A549 (cell line): ENCODE measurements at regions not wholly inside any gene's neighbourhood (a gene's known extent, or its start where the extent isn't known, plus 50 kb on each side); places are given as distances from the start of the nearest gene placed in this dataset.

Experiments
- ATAC-seq, 2 experiments: fragments of 200-7000 bp in 1 of 2; fragments of >200 bp in 1 of 2; cut with Nextera tagmentation in 1 of 2; cut with Tn5 transposase in 1 of 2; 3 replicates each; pipeline versions ENCODE4 v1.8.0 to v1.9.1; 2018 to 2020; ENCODE audit warnings: mild to moderate bottlenecking in 1 of 2, moderate library complexity in 1 of 2
- CTCF ChIA-PET: fragments of 300-600 bp; sonication (Branson Sonifier 250); formaldehyde crosslinking; extraction: SDS; loops from one replicate; lab custom pipeline; 2021; ENCODE audit warnings: antibody characterized with exemption, inconsistent platforms; lab: Yijun Ruan, JAX
- POLR2A ChIA-PET: fragments of 350-600 bp; formaldehyde crosslinking; extraction: SDS; loops from one replicate; lab custom pipeline; 2021; ENCODE audit warnings: antibody characterized with exemption, inconsistent platforms; lab: Yijun Ruan, JAX
- DNase-seq, 2 experiments: peaks; one replicate each; pipeline versions ENCODE4 v3.0.0 to v3.0.0-alpha.2; 2011 to 2016; ENCODE audit warnings: low read depth in 1 of 2, low spot score in 1 of 2
- FAIRE-seq: peaks from 2 replicates; lab custom pipeline; 2011; peaks lifted over from hg19 to GRCh38; lab: Jason Lieb, UNC
- H3K27ac ChIP-seq, 2 experiments: fragments of >200 bp; sonication (Bioruptor Twin); formaldehyde crosslinking; 3 replicates each; pipeline ENCODE4 v1.5.1; 2016 to 2017
- H3K4me1 ChIP-seq: fragments of >200 bp; sonication (Bioruptor Twin); formaldehyde crosslinking; 3 replicates; pipeline ENCODE4 v1.6.1; 2016
- H3K4me2 ChIP-seq: fragments of >200 bp; sonication (Bioruptor Twin); formaldehyde crosslinking; 3 replicates; pipeline ENCODE4 v1.6.1; 2016
- H3K4me3 ChIP-seq: fragments of >200 bp; sonication (Bioruptor Twin); formaldehyde crosslinking; 3 replicates; pipeline ENCODE4 v1.5.1; 2016
- H3K9me3 ChIP-seq: fragments of >200 bp; sonication (Bioruptor Twin); formaldehyde crosslinking; 3 replicates; pipeline ENCODE4 v1.6.1; 2016
- CEBPB ChIP-seq, 2 experiments: fragments of >200 bp in 1 of 2; sonication (Bioruptor Twin) in 1 of 2; formaldehyde crosslinking in 1 of 2; IDR thresholded peaks; 2 replicates each; pipeline ENCODE4 v1.6.1; 2012 to 2016
- CHD2 ChIP-seq: fragments of 150-350 bp; IDR thresholded peaks from 2 replicates; pipeline ENCODE4 v1.6.1; 2014; ENCODE audit warnings: low read length; ENCODE audit not compliant: partially characterized antibody
- CHD4 ChIP-seq: fragments of 200-600 bp; sonication (generic); IDR thresholded peaks from 2 replicates; pipeline ENCODE4 v1.6.1; 2016; ENCODE audit warnings: antibody characterized with exemption, mild to moderate bottlenecking, borderline replicate concordance
- ELK1 ChIP-seq: fragments of 150-350 bp; IDR thresholded peaks from 2 replicates; pipeline ENCODE4 v1.6.1; 2014; ENCODE audit warnings: low read depth, mild to moderate bottlenecking, low read length
- FOSB ChIP-seq: fragments of 250-450 bp; sonication (Bioruptor Pico); IDR thresholded peaks from 2 replicates; pipeline ENCODE4 v1.5.0; 2020; ENCODE audit warnings: mild to moderate bottlenecking, moderate library complexity
- FOSL2 ChIP-seq, 2 experiments: fragments of 450-650 bp in 1 of 2; fragments of >200 bp in 1 of 2; sonication (Bioruptor Twin) in 1 of 2; formaldehyde crosslinking; IDR thresholded peaks; 2 replicates each; pipeline versions ENCODE4 v1.5.0 to v1.6.1; 2016 to 2020; ENCODE audit warnings: mild to moderate bottlenecking in 1 of 2, moderate library complexity in 1 of 2
- FOXS1 ChIP-seq: fragments of 250-450 bp; sonication (Bioruptor Pico); IDR thresholded peaks from 2 replicates; pipeline ENCODE4 v1.5.0; 2020; ENCODE audit warnings: mild to moderate bottlenecking, moderate library complexity
- GATA3 ChIP-seq: IDR thresholded peaks from 2 replicates; pipeline ENCODE4 v1.6.1; 2012; ENCODE audit warnings: borderline replicate concordance
- HES2 ChIP-seq: fragments of >200 bp; sonication (Bioruptor Twin); formaldehyde crosslinking; IDR thresholded peaks from 2 replicates; pipeline ENCODE4 v1.6.1; 2016
- HOXA7 ChIP-seq: fragments of 250-450 bp; sonication (Bioruptor Pico); IDR thresholded peaks from 2 replicates; pipeline ENCODE4 v1.5.0; 2020; ENCODE audit warnings: mild to moderate bottlenecking, moderate library complexity
- JUNB ChIP-seq: fragments of >200 bp; sonication (Bioruptor Twin); formaldehyde crosslinking; IDR thresholded peaks from 2 replicates; pipeline ENCODE4 v1.6.1; 2016
- MAX ChIP-seq: IDR thresholded peaks from 2 replicates; pipeline ENCODE4 v1.6.1; 2012
- NR3C1 ChIP-seq: fragments of >200 bp; sonication (Bioruptor Twin); formaldehyde crosslinking; IDR thresholded peaks from 3 replicates; pipeline ENCODE4 v1.6.1; 2017
- RARB ChIP-seq: fragments of 250-450 bp; sonication (Bioruptor Pico); IDR thresholded peaks from 2 replicates; pipeline ENCODE4 v1.8.0; 2021; ENCODE audit warnings: mild to moderate bottlenecking, moderate library complexity
- REST ChIP-seq: fragments of 200-600 bp; sonication (generic); IDR thresholded peaks from 2 replicates; pipeline ENCODE4 v1.6.1; 2016; ENCODE audit warnings: antibody characterized with exemption, mild to moderate bottlenecking, moderate library complexity
- RNF2 ChIP-seq: fragments of 200-600 bp; sonication (generic); IDR thresholded peaks from 2 replicates; pipeline ENCODE4 v1.6.1; 2016; ENCODE audit warnings: low read depth, mild to moderate bottlenecking, antibody characterized with exemption, moderate library complexity, borderline replicate concordance
- SMC3 ChIP-seq: fragments of >200 bp; sonication (Bioruptor Twin); formaldehyde crosslinking; IDR thresholded peaks from 3 replicates; pipeline ENCODE4 v1.6.1; 2018; ENCODE audit warnings: inconsistent platforms
- TFCP2L1 ChIP-seq: fragments of 250-450 bp; sonication (Bioruptor Pico); IDR thresholded peaks from 2 replicates; pipeline ENCODE4 v1.5.0; 2021; ENCODE audit warnings: mild to moderate bottlenecking
- TP53 ChIP-seq: fragments of 250-450 bp; sonication (Bioruptor Pico); IDR thresholded peaks from 2 replicates; pipeline ENCODE4 v1.5.0; 2021; ENCODE audit warnings: mild to moderate bottlenecking, moderate library complexity
- ZC3H11A ChIP-seq: fragments of 450-650 bp; IDR thresholded peaks from 2 replicates; pipeline ENCODE4 v1.6.1; 2014; ENCODE audit warnings: antibody characterized with exemption, mild to moderate bottlenecking
- ZFP36 ChIP-seq: fragments of 450-650 bp; IDR thresholded peaks from 2 replicates; pipeline ENCODE4 v1.6.1; 2014; ENCODE audit warnings: borderline replicate concordance; ENCODE audit not compliant: partially characterized antibody
- WGBS: methylation state at CpG from one replicate; pipeline ENCODE4 v1.1.6; 2017; ENCODE audit errors: missing lambda C conversion rate; 5-methylcytosine and 5-hydroxymethylcytosine counted together

- TF ChIP-seq NR3C1: no peak
- TF ChIP-seq MAX: no peak
- no peak for TF ChIP-seq ELK1
- no peak for TF ChIP-seq RNF2
Measured at GRCh38 chr5:1702318-1702717, 97.3 kb downstream of the MRPL36 start (continued).

GRCh38 chr5:1701884-1702283 is 97.8 kb downstream of the MRPL36 start:
- ATAC-seq (no peak), DNase-seq (no peak), FAIRE-seq (no peak)
- no peaks in the 10 kb centered on the region for H3K4me1 ChIP-seq
- ChIA-PET CTCF (interaction anchor here (0.7 kb wide), 1 partner anchor 9 kb away, joined by 3 read pairs; no protein-coding TSS in a partner anchor), POLR2A (no interaction called here)
- no peak overlapping the region for H3K4me2 ChIP-seq
- H3K9me3 ChIP-seq: no peaks in the 10 kb centered on the region
- TF ChIP-seq CHD4: no peak
- no peak for TF ChIP-seq ZC3H11A
- TF ChIP-seq FOSB: no peak
- no peak for TF ChIP-seq RARB (CRISPR knock-in tag)
- no peak for TF ChIP-seq CEBPB (IDR thresholded peaks at IDR 0.05)
- TF ChIP-seq GATA3: no peak
- H3K4me3 ChIP-seq: no peak overlapping the region
- H3K27ac ChIP-seq: no peak overlapping the region
- WGBS: 55% methylated on average over 22 of the region's 22 CpGs

- DNase-seq (no peak), ATAC-seq (no peak), FAIRE-seq (no peak)
- H3K4me3 ChIP-seq: no peak overlapping the region
- CTCF ChIA-PET: no interaction called here
- no peak overlapping the region for H3K27ac ChIP-seq
- no peak overlapping the region for H3K4me2 ChIP-seq
- H3K9me3 ChIP-seq: no peaks in the 10 kb centered on the region
- TF ChIP-seq FOXS1 (CRISPR knock-in tag) (no peak), NR3C1 (no peak), HES2 (no peak), HOXA7 (CRISPR knock-in tag) (no peak), REST (no peak), SMC3 (no peak), TFCP2L1 (no peak), TP53 (no peak), FOSL2 (IDR thresholded peaks at IDR 0.05) (no peak), FOSL2 (CRISPR knock-in tag; IDR thresholded peaks at IDR 0.05) (no peak), CHD2 (no peak), ZFP36 (no peak), CEBPB (IDR thresholded peaks at IDR 0.05) (no peak), JUNB (no peak)
- POLR2A ChIA-PET: no interaction called here
- no peaks in the 10 kb centered on the region for H3K4me1 ChIP-seq
- WGBS: 48% methylated on average over 15 of the region's 15 CpGs
Measured at GRCh38 chr5:1701216-1701864, 98.3 kb downstream of the MRPL36 start.
